Kidney (tissue), 13 donors: ENCODE measurements at regions not wholly inside any gene's neighbourhood (a gene's known extent, or its start where the extent isn't known, plus 50 kb on each side); places are given as distances from the start of the nearest gene placed in this dataset.

Source experiments
- DNase-seq, 5 donors: peaks; one replicate each; pipeline ENCODE4 v3.0.0-alpha.2; 2013 to 2020
- FAIRE-seq: peaks from 2 replicates; lab custom pipeline; 2012; peaks lifted over from hg19 to GRCh38; lab: Jason Lieb, UNC
- H3K27ac ChIP-seq, 2 donors: one replicate each; pipeline ENCODE4 v1.7.0; 2013; ENCODE audit warnings: low read depth in 2 of 2, low read length in 2 of 2, inconsistent platforms in 1 of 2
- H3K27me3 ChIP-seq: one replicate; pipeline ENCODE4 v1.7.1; 2013; ENCODE audit warnings: low read length, inconsistent platforms; ENCODE audit not compliant: control insufficient read depth, insufficient read depth
- H3K36me3 ChIP-seq, 3 donors: one replicate each; pipeline versions ENCODE4 v1.7.0 to v1.7.1; 2013; ENCODE audit warnings: low read length in 3 of 3, control low read depth in 1 of 3, inconsistent platforms in 1 of 3; ENCODE audit not compliant: insufficient read depth in 3 of 3, control insufficient read depth in 2 of 3
- H3K4me1 ChIP-seq, 3 donors: one replicate each; pipeline versions ENCODE4 v1.7.0 to v1.7.1; 2013; ENCODE audit warnings: low read length in 3 of 3, inconsistent platforms in 1 of 3, low read depth in 1 of 3; ENCODE audit not compliant: control insufficient read depth in 2 of 3, insufficient read depth in 2 of 3
- H3K4me3 ChIP-seq, 3 donors: one replicate each; pipeline versions ENCODE4 v1.7.0 to v1.8.1; 2013; ENCODE audit warnings: low read length in 3 of 3, control low read depth in 1 of 3, inconsistent platforms in 1 of 3
- H3K9ac ChIP-seq, 3 donors: one replicate each; pipeline versions ENCODE4 v1.7.0 to v1.7.1; 2013; ENCODE audit warnings: low read length in 3 of 3, control low read depth in 1 of 3, inconsistent platforms in 1 of 3
- H3K9me3 ChIP-seq, 3 donors: one replicate each; pipeline versions ENCODE4 v1.7.0 to v1.7.1; 2013; ENCODE audit warnings: low read length in 3 of 3, control low read depth in 1 of 3, inconsistent platforms in 1 of 3; ENCODE audit not compliant: control insufficient read depth in 2 of 3, insufficient read depth in 1 of 3
- CTCF ChIP-seq: IDR thresholded peaks from 3 replicates; pipeline ENCODE4 v1.5.1; 2012; ENCODE audit warnings: mild to moderate bottlenecking, moderate library complexity, borderline replicate concordance; ENCODE audit not compliant: insufficient read depth; ENCODE audit errors: extremely low read depth
- intact Hi-C: fragments of 100-400 bp; cut with DNase I; formaldehyde crosslinking; loops from one replicate; pipeline ENCODE4 v1.11.1; 2022
- donor health status: control.
- donor health status: control.
- donor health status: control.
- donor health status: control.
- donor health status: control.
- donor health status: DM: yes; HTN: yes; CAD: no.
- donor health status: Normal renal cell carcinoma (clear cell type).

- no peaks in the 10 kb centered on the region for H3K4me1 ChIP-seq
- no peak for TF ChIP-seq CTCF
- H3K4me3 ChIP-seq, result no peak overlapping the region
- no peaks in the 10 kb centered on the region for H3K36me3 ChIP-seq
- H3K9me3 ChIP-seq, result peaks cover 0 to 3% (median 2%) of the 10 kb centered on the region in 3 donors
- intact Hi-C loops, result no loop called here
- no peak for DNase-seq
- FAIRE-seq, result no peak
- no peaks in the 10 kb centered on the region for H3K27me3 ChIP-seq
- no peak overlapping the region for H3K9ac ChIP-seq
- H3K27ac ChIP-seq, result no peak overlapping the region
Measured at GRCh38 chr10:52836816-52837215, 64.2 kb upstream of the MBL2 start.
